Activated CD4-positive, alpha-beta T cell treated with anti-CD3 and anti-CD28 coated beads, Interleukin-10, Interleukin-2, amounts not matched to agents 100 ng/mL and 50 ng/mL, durations not matched to agents 16 hours and 8 hours (primary cell): ENCODE measurements at regions not wholly inside any gene's neighbourhood (a gene's known extent, or its start where the extent isn't known, plus 50 kb on each side); places are given as distances from the start of the nearest gene placed in this dataset.
"Not testable (repeated sequence)": the region's sequence is repeated elsewhere in the genome, so short reads cannot be mapped to it uniquely, and the experiment has no call there.

ENCODE experiments used
- DNase-seq: peaks from one replicate; pipeline ENCODE4 v3.0.0-alpha.2; 2020

GRCh38 chr5:85556464-85556863, 1061.3 kb upstream of the COX7C start:
- DNase-seq = no peak

DNA sequence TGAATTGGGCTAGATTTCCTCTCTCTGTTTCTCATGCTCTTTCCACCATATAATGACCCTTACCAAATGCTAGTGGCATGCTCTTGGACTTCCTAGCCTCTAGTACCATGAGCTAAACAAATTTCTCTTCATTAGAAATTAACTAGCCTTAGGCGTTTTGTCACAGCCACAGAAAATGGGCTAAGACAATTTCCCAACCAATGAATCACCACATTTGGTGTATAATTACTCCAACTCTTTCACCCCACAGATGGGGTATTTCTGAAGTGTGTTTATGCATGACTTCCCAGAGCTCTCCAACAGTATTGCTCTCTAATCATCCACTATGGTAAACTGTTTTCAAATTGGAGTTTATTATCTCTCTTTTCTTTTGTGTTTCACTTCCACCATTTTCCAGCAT, 1041.1 kb upstream of the COX7C start:
- DNase-seq = no peak

- DNase-seq = not testable (repeated sequence)
Measured at GRCh38 chr5:85587806-85588205, 1029.9 kb upstream of the COX7C start.

DNA sequence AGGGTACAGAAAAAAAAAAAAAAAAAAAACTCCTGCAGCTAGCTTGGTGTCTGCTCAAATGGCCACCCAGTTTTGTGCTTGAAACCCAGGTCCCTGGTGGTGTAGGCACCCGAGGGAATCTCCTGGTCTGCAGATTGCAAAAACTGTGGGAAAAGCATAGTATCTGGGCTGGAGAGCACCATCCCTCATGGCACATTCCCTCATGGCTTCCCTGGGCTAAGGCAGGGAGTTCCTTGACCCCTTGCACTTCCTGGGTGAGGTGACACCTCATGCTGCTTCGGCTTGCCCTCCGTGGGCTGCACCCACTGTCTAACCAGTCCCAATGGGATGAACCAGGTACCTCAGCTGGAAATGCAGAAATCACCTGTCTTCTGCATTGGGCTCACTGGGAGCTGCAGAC, 1029.5 kb upstream of the COX7C start:
- DNase-seq = not testable (repeated sequence)

DNA sequence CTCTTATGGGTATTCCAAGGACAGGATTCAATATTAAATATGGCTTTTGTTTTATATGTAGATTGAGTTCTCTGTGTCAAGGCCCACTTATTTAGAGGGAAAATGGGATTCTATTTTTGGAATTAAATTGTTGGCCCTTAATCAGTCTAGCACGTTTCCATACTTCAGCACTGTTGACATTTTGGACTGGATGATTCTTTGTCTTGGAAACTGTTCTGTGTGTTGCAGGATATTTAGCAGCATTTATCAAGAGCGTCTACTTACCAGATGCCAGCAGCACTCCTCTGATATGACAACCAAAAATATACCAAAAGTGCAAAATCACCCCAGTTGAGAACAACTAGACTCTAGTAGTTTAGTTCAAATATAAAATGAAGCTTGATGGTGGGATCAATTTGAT, 1027.0 kb upstream of the COX7C start:
- no peak for DNase-seq

DNA sequence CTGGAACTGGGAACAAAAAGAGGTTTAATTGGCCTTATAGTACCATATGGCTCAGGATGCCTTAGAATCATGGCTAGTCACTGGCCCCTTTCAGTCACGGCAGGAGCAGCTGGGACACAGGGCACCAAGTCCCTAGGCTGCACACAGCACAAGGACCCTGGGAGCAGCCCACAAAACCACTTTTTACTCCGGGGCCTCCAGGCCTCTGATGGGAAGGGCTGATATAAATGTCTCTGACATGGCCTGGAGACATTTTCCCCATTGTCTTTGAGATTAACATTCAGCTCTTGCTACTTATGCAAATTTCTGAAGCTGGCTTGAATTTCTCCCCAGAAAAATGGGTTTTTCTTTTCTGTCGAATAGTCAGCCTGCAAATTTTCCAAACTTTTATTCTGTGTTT, 1026.4 kb upstream of the COX7C start:
- no peak for DNase-seq

DNA sequence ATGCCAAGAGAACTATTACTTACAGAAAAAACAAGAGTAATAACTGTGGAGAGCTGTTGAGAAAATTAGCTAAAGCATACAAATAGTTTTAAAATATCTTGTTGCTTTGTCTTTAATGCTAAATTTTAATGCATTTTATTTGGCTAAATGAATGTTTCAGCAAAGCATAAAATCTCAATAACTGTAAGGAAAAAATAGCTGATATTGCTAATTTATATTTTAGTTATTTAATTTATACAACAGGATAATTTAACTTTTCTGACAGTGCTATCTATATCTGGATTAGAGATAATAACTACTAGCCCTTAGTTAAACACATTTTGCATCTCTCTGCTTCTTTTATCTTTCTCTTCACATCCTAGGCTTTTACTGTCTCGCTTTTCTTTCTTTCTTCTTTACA, 1014.9 kb upstream of the COX7C start:
- DNase-seq = no peak

DNA sequence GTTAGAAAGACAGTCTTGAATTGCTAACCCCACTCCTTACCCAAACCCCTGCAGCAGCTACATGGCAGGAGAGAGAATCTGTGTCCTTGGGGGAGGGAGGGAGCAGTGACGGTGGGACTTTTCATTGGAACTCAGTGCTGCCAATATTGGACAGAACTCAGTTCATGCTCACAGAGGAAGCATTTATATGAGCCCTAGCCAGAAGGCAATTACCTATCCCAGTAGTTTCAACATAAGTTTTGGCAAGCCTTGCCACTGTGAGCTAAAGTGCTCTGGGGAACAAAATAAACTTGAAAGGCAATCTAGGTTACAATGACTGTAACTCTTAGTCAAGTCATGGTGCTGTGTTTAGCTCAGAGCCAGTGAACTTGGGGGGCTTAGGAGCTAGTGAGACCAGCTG, 1013.4 kb upstream of the COX7C start:
- DNase-seq = no peak

- DNase-seq = no peak
Measured at GRCh38 chr5:85604786-85605185, 1013.0 kb upstream of the COX7C start.

DNA sequence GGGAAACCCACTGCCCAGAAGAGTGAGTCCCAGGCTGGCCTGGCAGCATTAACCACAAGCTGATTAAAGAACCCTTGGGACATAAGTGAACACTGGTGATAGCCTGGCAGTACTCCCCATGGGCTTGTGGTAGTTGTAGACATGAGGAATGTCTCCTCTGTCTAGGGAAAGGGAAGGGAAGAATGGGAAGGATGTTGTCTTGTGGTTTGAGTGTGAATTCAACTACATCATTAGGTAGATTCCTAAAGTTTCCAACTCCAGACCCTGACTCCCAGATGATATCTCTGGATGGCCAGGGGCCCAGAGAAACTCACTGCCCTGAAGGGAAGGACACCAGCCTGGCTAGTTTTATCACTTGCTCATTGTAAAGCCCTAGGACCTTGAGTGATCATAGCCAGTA, 1012.4 kb upstream of the COX7C start:
- DNase-seq = no peak

GRCh38 chr5:85614489-85614888, 1003.3 kb upstream of the COX7C start:
- DNase-seq = no peak

GRCh38 chr5:85621668-85622067, 996.1 kb upstream of the COX7C start:
- no peak for DNase-seq

- no peak for DNase-seq
Measured at GRCh38 chr5:85628153-85628552, 989.6 kb upstream of the COX7C start.

DNA sequence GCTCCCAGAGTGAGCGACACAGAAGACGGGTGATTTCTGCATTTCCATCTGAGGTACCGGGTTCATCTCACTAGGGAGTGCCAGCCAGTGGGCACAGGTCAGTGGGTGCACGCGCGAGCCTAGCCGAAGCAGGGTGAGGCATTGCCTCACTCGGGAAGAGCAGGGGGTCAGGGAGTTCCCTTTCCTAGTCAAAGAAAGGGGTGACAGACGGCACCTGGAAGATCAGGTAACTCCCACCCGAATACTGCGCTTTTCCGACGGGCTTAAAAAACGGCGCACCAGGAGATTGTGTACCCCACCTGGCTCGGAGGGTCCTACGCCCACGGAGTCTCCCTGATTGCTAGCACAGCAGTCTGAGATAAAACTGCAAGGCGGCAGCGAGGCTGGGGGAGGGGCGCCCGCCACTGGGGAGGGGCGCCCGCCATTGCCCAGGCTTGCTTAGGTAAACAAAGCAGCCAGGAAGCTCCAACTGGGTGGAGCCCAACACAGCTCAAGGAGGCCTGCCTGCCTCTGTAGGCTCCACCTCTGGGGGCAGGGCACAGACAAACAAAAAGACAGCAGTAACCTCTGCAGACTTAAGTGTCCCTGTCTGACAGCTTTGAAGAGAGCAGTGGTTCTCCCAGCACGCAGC, 979.1 kb upstream of the COX7C start:
- DNase-seq = not testable (repeated sequence)

DNA sequence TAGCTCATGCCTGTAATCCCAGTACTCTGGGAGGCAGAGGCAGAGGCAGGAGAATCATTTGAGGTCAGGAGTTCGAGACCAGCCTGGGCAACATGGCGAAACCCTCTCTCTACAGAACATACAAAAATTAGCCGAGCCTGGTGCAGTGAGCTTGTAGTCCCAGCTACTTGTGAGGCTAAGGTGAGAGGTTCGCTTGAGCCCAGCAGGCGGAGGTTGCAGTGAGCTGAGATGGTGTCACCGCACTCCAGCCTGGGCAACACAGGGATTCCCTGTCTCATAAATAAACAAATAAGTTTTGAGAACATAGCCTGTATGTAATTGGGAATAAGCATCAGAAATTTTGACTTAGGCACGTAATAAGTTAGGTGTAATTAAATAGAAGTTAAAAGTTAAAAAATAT, 971.7 kb upstream of the COX7C start:
- DNase-seq = no peak

- DNase-seq = no peak
Measured at GRCh38 chr5:85646641-85647040, 971.1 kb upstream of the COX7C start.

GRCh38 chr5:85647349-85648127, 970.2 kb upstream of the COX7C start:
- DNase-seq = no peak

DNA sequence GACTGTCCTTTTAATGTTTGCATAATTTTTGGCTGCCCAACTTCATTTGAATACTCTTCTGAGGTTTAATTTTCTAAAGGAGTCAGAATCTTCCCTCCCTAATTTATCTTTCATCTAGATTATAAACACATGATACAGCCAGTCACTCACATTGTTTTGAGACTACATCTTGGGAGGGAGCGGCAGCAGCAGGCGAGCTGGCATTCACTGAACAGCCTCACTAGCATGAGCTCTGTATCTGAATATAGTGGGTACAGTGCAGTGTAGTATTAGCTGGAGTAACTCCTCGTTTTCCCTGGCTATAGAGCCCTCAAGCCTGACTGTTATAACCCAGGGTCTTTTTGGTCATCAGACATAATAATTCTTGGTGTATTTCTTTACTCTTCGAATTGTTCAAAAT, 969.2 kb upstream of the COX7C start:
- no peak for DNase-seq

GRCh38 chr5:85651731-85652130, 966.0 kb upstream of the COX7C start:
- no peak for DNase-seq

DNA sequence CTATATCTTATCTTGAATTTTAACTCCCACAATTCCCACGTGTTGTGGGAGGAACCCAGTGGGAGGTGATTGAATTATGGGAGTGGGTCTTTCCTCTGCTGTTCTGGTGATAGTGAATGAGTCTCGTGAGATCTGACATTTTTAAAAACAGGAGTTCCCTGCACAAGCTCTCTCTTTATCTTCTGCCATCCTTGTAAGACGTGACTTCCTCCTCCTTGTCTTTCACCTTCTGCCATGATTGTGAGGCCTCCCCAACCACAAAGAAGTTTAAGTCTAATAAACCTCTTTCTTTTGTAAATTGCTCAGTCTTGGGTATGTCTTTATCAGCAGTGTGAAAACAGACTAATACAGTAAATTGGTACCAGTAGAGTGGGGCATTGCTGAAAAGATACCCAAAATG, 963.6 kb upstream of the COX7C start:
- DNase-seq = not testable (repeated sequence)

- no peak for DNase-seq
Measured at GRCh38 chr5:85656050-85656449, 961.7 kb upstream of the COX7C start.

GRCh38 chr5:85657328-85657727, 960.4 kb upstream of the COX7C start:
- DNase-seq = not testable (repeated sequence)

- DNase-seq = not testable (repeated sequence)
Measured at GRCh38 chr5:85662969-85663707, 954.6 kb upstream of the COX7C start.

GRCh38 chr5:85663708-85664031, 954.1 kb upstream of the COX7C start:
- no peak for DNase-seq
